K562 (cell line): ENCODE measurements at regions not wholly inside any gene's neighbourhood (a gene's known extent, or its start where the extent isn't known, plus 50 kb on each side); places are given as distances from the start of the nearest gene placed in this dataset.

Experiments used
- SIN3A ChIP-seq, 2 experiments: fragments of 150-350 bp in 1 of 2; IDR thresholded peaks; 2 replicates each; pipeline ENCODE4 v1.6.1; 2011 to 2016; ENCODE audit warnings: borderline replicate concordance in 2 of 2, low read depth in 2 of 2, low read length in 2 of 2, mild to moderate bottlenecking in 2 of 2, moderate library complexity in 2 of 2; ENCODE audit not compliant: control insufficient read depth in 1 of 2
- SIX5 ChIP-seq, 2 experiments: IDR thresholded peaks; 2 replicates each; pipeline ENCODE4 v1.6.1; 2011; ENCODE audit warnings: low read length in 2 of 2, borderline replicate concordance in 1 of 2, low read depth in 1 of 2, mild to moderate bottlenecking in 1 of 2, moderate library complexity in 1 of 2; ENCODE audit not compliant: insufficient read depth in 1 of 2
- SOX6 ChIP-seq: fragments of 450-650 bp; IDR thresholded peaks from 2 replicates; pipeline ENCODE4 v1.6.1; 2014; ENCODE audit warnings: mild to moderate bottlenecking
- STAG1 ChIP-seq: sonication (generic); formaldehyde crosslinking; IDR thresholded peaks from 2 replicates; pipeline ENCODE4 v1.5.0; 2020; ENCODE audit warnings: missing genetic modification reagents, borderline replicate concordance
- ZNF253 ChIP-seq: fragments of 250-450 bp; sonication (Bioruptor Pico); conservative IDR thresholded peaks from 2 replicates; pipeline ENCODE4 v1.6.1; 2021; ENCODE audit warnings: mild to moderate bottlenecking
- ZNF764 ChIP-seq: fragments of 250-450 bp; sonication (Bioruptor Pico); IDR thresholded peaks from 2 replicates; pipeline ENCODE4 v1.4.0; 2020; ENCODE audit warnings: low read depth, mild to moderate bottlenecking, moderate library complexity
- TF ChIP-seq, protein P1 (sequence below), 2 experiments: fragments of 450-650 bp in 1 of 2; sonication (generic) in 1 of 2; formaldehyde crosslinking in 1 of 2; IDR thresholded peaks; 2 replicates each; pipeline versions ENCODE4 v1.7.1 to v1.9.0; 2016 to 2022; ENCODE audit warnings: inconsistent platforms in 1 of 2, mild to moderate bottlenecking in 1 of 2, missing genetic modification reagents in 1 of 2
- TF ChIP-seq, protein P2 (sequence below): fragments of 450-650 bp; IDR thresholded peaks from 2 replicates; pipeline ENCODE4 v1.6.1; 2017; ENCODE audit warnings: antibody characterized with exemption, mild to moderate bottlenecking
- TF ChIP-seq, protein P3 (sequence below): sonication (generic); formaldehyde crosslinking; IDR thresholded peaks from 2 replicates; pipeline ENCODE4 v1.8.0; 2023; ENCODE audit warnings: mild to moderate bottlenecking, missing genetic modification reagents

DNA sequence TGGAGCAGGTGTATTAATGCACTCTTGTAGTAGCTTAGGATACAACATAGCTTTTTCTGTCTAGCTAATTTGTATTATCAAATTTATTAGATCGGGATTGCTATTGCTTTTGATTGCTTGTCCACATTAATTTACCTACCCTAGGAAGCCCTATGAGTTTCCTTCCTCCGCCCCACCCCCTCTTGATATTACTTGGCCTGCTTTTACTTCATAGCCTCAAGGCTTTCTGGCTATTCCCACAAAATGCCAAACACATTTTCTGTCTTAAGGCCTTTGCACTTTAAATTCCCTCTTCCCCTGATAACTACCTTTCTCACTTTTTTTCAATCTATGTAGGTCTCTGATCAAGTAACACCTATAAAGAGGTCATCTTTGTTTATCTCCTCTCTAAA is 99.1 kb upstream of the PRSS16 start (continued):
- TF ChIP-seq, protein P1, sequence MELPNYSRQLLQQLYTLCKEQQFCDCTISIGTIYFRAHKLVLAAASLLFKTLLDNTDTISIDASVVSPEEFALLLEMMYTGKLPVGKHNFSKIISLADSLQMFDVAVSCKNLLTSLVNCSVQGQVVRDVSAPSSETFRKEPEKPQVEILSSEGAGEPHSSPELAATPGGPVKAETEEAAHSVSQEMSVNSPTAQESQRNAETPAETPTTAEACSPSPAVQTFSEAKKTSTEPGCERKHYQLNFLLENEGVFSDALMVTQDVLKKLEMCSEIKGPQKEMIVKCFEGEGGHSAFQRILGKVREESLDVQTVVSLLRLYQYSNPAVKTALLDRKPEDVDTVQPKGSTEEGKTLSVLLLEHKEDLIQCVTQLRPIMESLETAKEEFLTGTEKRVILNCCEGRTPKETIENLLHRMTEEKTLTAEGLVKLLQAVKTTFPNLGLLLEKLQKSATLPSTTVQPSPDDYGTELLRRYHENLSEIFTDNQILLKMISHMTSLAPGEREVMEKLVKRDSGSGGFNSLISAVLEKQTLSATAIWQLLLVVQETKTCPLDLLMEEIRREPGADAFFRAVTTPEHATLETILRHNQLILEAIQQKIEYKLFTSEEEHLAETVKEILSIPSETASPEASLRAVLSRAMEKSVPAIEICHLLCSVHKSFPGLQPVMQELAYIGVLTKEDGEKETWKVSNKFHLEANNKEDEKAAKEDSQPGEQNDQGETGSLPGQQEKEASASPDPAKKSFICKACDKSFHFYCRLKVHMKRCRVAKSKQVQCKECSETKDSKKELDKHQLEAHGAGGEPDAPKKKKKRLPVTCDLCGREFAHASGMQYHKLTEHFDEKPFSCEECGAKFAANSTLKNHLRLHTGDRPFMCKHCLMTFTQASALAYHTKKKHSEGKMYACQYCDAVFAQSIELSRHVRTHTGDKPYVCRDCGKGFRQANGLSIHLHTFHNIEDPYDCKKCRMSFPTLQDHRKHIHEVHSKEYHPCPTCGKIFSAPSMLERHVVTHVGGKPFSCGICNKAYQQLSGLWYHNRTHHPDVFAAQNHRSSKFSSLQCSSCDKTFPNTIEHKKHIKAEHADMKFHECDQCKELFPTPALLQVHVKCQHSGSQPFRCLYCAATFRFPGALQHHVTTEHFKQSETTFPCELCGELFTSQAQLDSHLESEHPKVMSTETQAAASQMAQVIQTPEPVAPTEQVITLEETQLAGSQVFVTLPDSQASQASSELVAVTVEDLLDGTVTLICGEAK (IDR thresholded peaks at IDR 0.05) = no peak
- TF ChIP-seq, protein P1 (CRISPR knock-in tag; IDR thresholded peaks at IDR 0.05) = no peak
- TF ChIP-seq, protein P2, sequence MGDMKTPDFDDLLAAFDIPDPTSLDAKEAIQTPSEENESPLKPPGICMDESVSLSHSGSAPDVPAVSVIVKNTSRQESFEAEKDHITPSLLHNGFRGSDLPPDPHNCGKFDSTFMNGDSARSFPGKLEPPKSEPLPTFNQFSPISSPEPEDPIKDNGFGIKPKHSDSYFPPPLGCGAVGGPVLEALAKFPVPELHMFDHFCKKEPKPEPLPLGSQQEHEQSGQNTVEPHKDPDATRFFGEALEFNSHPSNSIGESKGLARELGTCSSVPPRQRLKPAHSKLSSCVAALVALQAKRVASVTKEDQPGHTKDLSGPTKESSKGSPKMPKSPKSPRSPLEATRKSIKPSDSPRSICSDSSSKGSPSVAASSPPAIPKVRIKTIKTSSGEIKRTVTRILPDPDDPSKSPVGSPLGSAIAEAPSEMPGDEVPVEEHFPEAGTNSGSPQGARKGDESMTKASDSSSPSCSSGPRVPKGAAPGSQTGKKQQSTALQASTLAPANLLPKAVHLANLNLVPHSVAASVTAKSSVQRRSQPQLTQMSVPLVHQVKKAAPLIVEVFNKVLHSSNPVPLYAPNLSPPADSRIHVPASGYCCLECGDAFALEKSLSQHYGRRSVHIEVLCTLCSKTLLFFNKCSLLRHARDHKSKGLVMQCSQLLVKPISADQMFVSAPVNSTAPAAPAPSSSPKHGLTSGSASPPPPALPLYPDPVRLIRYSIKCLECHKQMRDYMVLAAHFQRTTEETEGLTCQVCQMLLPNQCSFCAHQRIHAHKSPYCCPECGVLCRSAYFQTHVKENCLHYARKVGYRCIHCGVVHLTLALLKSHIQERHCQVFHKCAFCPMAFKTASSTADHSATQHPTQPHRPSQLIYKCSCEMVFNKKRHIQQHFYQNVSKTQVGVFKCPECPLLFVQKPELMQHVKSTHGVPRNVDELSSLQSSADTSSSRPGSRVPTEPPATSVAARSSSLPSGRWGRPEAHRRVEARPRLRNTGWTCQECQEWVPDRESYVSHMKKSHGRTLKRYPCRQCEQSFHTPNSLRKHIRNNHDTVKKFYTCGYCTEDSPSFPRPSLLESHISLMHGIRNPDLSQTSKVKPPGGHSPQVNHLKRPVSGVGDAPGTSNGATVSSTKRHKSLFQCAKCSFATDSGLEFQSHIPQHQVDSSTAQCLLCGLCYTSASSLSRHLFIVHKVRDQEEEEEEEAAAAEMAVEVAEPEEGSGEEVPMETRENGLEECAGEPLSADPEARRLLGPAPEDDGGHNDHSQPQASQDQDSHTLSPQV = 0 out of 2 replicates have a peak, but pooled peaks have one; percentile 10
- TF ChIP-seq ZNF253 (no peak), SIX5 (IDR thresholded peaks at IDR 0.05; ENCODE audit: borderline replicate concordance in 1 of 2, insufficient read depth in 1 of 2, low read depth in 1 of 2, low read length in 2 of 2) (no peak), STAG1 (CRISPR knock-in tag) (no peak), SIN3A (IDR thresholded peaks at IDR 0.05; ENCODE audit: borderline replicate concordance in 2 of 2, control insufficient read depth in 1 of 2, low read depth in 2 of 2, low read length in 2 of 2) (no peak), ZNF764 (no peak), SOX6 (no peak)
- TF ChIP-seq, protein P3, sequence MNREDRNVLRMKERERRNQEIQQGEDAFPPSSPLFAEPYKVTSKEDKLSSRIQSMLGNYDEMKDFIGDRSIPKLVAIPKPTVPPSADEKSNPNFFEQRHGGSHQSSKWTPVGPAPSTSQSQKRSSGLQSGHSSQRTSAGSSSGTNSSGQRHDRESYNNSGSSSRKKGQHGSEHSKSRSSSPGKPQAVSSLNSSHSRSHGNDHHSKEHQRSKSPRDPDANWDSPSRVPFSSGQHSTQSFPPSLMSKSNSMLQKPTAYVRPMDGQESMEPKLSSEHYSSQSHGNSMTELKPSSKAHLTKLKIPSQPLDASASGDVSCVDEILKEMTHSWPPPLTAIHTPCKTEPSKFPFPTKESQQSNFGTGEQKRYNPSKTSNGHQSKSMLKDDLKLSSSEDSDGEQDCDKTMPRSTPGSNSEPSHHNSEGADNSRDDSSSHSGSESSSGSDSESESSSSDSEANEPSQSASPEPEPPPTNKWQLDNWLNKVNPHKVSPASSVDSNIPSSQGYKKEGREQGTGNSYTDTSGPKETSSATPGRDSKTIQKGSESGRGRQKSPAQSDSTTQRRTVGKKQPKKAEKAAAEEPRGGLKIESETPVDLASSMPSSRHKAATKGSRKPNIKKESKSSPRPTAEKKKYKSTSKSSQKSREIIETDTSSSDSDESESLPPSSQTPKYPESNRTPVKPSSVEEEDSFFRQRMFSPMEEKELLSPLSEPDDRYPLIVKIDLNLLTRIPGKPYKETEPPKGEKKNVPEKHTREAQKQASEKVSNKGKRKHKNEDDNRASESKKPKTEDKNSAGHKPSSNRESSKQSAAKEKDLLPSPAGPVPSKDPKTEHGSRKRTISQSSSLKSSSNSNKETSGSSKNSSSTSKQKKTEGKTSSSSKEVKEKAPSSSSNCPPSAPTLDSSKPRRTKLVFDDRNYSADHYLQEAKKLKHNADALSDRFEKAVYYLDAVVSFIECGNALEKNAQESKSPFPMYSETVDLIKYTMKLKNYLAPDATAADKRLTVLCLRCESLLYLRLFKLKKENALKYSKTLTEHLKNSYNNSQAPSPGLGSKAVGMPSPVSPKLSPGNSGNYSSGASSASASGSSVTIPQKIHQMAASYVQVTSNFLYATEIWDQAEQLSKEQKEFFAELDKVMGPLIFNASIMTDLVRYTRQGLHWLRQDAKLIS = no peak
- TF ChIP-seq, all 486 proteins: peak for 5
